HuH-7 (cell line): ENCODE measurements at regions not wholly inside any gene's neighbourhood (a gene's known extent, or its start where the extent isn't known, plus 50 kb on each side); places are given as distances from the start of the nearest gene placed in this dataset.

ENCODE experiments used
- DNase-seq: peaks from one replicate; pipeline ENCODE4 v3.0.0; 2011; ENCODE audit warnings: low spot score

DNA sequence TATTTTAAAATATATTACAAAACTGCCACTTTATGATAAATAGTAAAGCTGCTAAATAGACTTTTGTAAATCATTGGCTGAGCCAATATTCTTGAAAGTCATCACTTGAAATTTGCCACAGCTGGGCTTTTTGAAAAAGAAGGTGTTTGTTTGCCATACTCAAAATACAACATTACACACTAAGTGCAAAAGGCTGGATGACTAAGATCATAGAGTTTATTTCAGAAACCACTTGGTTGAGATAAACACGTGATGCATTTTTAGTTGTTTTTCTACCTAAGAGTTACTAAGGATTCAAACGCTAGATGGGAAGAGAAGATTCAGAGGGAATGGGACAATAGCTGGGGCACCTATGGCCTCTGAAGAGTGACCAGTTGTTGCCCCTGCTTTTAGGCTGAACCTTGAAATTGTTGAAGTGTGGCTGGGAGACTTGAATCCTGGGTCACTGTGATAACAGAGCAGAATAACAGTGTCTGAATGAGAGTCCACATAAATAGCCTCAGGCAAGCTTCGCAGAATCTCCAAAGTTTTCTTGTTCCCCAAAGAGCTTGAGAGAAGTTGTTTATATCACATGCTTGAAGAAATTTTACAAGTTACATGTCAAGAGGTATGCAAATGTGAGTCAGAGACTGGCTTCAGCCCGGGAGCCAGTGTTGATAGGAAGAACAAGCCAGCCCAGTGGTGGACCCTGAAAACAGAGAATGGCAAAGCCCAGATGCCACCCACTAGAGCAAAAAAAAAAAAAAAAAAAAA lies 409.8 kb downstream of the GPD2 start:
- DNase-seq = no peak

DNA sequence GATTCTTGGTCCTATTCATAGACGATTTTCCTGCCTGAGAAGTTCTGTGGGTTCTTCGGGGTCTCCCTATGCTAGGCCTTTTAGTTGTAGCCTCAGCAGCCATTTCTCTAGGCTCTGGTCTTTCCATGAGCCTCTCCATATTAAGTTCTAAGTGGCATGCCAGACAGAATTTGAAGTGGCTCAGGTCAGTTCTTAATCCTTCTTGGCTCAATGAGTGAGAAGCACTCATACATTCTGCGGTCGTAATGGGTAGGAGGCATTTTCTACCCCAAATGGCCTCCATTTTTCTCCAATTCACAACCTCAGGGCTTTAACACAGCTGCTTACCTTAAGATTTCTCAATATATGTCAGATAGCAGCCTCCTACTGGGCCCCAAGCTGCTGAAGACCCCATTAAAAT lies 405.3 kb upstream of the GALNT5 start:
- DNase-seq = no peak

DNA sequence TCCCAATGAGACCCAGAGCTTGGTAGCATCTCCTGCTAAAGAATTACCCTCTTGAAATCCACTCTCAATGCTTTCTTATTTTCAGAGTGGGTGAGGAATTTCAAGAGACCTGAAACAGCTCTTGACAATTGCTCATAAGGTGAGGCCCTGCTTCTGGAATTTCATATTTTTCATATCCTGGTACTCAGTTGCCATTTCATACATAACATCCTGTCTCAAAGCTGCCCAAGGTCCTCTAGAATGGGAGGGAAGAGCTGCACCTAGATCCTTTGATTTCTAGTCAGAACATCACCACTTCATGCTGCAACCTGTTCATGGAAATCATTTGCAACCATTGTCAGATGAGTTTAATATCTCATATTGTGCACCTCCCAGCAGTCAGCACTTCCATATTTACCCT lies 404.8 kb upstream of the GALNT5 start:
- no peak for DNase-seq

DNA sequence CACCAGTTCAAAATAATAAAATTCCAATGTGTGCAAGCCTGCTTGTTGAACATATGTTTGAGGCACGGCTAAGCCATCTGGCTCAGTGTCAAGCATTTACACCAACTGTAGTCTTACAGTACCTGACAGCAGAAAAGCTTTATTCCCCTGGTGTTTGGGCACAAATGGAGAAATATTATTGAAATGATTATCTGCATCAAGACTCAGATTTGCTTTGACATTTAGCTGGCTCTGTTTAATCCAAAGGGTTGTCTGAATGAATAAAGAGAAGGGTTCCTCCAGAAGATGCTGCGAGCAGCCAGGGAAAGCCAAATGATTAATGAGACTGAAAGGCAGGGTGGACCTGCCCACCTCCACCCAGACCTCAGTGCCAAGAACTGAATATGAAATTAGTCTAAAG lies 393.2 kb upstream of the GALNT5 start:
- DNase-seq = no peak

DNA sequence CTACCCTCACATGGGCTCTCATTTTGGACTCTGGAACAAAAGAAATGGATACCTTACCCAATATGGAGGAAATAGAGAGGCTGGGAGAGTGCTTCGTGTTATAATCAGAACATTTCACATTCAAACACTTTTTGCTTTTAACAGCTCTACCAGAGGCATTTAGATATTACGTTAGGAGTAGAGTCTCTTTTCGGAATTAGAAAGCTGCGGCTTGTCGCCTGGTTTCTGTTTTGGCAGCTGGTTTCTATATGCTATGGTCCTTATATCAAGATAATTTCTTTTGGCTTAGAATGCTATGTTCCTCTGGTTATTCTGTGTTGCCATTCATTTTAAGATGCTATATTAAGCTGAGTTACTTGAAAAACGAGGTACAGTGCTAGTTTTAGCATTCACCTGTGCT lies 392.8 kb upstream of the GALNT5 start:
- DNase-seq = no peak

DNA sequence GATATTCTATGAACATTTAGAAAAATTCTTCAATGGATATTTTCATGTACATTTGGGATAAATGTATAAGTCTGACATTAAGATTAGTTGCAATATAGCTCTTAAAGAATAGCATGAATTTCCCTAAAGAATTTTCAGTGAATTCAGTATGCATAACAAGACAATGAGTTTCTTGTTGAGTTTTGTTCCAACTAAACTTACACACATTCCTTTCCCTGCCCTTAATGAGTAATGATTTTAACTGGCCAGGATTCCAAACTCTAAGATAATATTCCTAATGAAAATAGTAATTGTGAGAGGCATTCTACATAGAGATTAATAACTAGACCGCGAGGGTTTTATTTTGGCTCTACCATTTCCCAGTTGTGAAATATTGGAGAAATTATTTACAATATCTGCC lies 390.3 kb upstream of the GALNT5 start:
- DNase-seq = no peak

DNA sequence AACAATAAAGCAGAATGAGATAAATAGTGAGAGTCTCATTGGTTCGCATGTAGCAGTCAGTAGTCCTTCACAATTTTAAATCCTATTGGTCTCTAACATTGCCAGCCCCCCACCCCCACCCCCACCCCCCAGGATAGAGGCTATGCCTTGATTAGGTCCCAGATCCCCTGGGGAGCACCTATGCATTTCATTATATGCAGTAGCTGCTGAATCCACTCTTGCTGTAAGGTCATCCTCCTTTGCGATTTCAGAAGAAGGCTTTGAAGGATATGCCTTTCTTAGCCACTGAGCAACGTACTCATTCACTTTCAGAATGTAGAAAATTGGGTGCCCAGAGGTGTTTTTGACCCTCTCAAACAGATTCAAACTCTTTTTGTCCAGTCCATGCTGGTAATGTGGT lies 382.8 kb upstream of the GALNT5 start:
- DNase-seq = no peak

DNA sequence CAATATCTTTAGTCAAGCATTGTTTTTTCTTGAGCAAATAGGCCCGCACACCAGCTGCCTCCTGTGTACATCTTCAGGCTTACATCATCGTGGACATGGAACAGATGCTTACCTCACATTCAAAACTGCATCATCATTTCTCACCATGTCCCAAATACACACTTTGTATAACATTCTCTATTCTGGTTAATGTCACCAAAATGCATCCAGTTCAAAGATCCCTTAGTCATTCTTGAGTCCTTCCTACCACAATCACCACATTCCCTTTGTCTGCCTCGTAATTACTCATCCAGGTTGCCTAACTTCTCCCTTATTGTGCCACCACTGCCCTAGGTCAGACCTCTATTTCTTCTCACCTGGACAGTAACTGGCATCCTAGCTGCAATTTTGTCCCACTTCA lies 373.7 kb upstream of the GALNT5 start:
- DNase-seq = no peak

DNA sequence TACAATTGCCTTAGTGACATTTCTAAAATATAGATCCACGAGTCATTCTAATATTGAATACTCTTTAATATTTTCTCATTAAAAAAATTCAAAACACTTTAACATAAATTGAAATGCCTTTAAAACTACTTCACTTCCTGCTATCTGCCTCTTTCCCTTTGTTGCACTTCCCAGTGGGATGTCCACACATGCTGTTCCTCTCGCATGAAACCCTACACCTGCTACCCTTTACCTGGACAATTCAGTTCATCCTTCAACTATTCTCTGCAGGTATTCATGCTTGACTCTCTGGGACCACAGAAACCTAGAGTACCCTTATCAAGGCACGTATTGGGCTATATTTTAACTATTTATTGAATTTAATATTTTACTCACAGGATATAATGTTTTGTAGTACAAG lies 373.3 kb upstream of the GALNT5 start:
- no peak for DNase-seq

DNA sequence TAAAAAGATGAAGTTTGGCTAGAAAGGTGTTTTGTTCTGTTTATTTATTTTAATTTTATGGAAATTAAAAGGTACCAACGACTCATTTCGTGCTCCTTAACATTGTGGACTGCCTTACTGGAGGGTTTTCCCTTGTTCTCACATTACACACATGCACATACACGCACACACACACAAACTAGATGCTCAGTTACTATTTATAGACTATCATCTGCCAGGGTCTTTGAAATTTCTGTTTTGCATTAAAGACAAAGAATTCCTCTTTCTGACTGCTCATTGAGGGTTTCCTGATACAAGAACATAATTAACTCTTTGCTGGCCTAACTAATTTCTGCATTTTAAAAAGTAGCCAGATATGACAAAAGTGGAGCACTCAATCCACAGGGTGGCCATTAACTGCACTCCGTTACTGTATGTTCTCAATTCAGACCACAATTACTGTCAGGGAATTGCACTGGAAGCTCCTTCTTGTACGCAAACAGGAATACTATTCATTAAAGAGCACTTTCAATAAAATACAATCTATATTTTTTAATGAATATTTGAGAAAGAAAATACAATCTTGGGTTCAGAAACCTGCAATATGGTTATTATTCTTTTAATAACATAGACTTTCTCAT lies 366.9 kb upstream of the GALNT5 start:
- DNase-seq = no peak

DNA sequence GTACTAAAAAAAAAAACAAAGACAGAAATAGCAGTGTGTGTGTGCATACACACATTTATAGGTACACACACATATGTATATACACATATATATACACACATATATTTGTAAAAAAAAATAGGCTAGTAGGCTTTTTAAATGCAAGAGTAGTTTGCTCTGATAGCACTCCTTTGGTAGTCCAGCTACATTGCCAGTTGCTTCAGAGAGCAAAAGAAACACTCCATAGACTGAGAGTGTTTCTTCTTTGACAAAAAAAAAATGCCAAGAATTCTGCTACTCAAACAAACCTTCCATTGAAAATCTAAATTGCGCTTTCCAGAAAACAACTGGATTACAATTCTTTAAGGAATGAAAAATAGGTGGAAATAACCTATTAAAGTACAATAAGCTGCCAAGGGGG lies 365.9 kb upstream of the GALNT5 start:
- DNase-seq = no peak

DNA sequence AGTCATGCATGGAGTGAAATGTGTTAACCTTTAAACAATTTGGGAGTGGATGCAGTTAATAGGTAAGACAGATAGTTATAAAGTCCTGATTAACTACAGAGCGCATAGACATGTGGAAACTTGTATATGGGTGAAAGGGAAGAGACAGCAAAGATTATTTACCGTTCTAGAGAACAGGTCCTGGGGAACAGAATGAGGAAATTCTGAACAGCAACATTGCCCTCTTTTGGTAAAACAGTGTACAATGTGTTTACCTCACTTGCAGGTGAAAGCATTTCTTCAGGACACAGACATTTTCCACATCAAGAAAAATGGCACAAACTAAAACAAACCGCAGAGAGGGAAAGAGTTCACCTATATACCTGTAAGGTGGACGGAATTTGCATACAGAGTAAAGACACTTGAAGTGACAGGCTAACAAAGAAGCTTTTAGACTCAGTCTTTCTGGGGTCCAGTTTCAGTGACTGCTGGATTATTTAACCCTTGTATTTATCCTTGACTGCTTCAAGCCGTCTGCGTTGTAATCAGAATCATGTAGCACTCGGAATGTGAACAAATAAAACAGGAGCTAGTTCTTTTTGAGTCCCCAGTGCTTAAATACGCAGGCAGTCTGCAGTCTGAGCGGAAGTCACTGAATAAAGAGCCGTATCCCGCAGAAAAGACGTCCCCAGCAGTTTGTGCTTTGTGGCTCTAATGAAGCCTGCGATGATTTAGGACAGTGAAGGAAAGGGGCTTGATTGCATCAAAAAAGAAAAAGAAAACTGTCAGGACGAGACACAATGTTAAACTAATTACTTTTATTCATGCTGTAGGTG lies 364.8 kb upstream of the GALNT5 start:
- DNase-seq = peak; percentile 10

DNA sequence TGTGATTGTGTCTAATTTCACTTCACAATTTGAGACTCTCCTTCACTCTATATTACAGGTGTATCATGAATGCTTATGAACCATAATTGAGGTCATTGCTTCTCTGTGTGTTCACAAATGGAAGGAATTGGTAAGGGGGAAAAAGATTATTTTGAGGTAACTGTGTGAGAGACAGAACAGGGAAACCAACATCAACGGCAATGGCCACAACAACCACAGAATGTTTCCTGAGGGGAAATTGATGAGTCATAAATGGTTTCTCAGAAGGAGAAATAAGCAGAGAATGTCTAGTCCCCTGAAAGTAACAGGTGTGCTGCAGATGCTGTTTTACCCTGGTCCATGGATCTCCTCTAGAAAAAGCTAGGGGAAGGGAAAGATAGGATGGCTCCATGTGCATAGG lies 361.2 kb upstream of the GALNT5 start:
- no peak for DNase-seq

DNA sequence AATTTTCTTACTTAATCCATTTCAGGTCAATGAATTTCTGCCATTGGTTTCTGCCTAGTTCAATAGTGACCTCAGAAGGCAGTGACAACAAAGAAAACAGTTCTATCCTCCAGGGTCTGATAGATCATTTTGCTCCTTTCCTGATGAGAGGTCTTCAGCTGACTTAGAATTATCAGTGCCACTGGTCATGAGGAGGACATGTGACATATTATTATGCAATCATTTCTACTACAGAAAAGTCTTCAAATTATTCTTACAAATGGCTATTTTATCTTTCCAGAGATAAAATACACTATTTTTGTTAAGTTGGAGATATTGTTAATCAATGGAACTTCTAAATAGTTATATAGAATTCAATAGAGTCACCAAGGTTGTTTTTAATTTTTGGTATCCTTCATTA lies 360.0 kb upstream of the GALNT5 start:
- DNase-seq = no peak

DNA sequence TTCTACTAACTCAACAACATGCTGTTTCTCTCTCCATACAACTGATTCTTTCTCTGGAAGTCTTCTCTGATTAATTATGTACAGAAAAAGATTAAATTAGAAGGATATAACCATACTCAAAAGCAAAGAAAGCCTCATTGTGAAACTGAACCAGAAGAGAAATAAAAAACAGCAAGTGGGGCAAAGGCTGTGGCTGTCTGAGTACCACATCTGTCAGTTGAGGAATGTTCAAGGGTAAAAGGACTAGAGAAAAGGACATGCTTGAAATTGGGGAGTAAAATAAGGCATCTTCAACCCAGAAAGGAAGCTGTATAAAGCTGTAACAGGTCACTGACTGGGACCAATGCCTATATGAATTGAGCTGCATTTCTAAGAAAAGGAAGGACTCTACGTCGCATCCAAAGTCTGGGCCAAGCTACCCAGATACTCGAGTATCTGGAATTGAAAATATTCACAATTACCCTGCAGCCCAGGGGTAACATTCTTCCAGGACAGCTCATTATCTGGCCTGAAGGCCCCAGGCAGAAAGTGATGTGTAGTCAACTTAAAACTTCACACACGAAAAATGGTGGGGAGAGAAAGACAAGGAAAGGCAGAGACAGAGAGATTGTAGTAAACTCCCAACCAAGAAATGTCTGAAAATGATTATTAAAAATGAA lies 356.0 kb upstream of the GALNT5 start:
- no peak for DNase-seq

DNA sequence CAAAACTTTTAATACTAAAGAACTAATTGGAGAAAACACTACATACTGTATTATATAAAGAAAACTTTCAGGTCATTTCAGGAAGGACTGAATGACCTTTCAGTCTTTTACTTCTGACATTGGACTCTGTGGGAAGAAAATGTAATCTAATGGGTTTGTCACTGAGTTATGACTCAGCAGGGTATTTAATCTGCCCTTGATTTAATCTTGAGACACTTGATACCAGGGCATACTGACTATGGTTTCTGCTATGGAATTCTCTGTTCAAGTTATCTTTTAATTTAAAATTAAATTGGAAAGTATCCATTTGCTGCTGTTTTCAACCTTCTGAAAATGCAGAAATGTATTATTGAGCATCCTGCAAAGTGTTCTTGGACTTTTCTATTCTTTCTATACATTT lies 354.2 kb upstream of the GALNT5 start:
- no peak for DNase-seq

DNA sequence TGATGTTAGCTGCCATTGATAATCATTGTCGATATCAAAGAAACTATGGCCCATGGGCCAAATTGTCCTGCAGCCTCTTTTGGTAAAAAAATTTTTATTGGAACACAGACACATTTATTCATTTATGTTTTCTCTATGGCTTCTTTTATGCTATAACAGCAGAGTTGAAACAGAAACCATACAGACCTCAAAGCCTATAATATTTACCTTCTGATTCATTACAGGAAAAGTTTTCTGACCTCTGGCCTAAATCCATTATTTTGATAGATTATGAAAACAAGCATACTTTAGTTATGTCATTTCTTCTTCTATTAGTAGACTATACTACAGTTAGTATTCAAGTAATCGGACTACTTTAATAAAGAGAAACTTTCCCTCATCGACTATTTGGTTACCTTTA lies 349.7 kb upstream of the GALNT5 start:
- DNase-seq = no peak

DNA sequence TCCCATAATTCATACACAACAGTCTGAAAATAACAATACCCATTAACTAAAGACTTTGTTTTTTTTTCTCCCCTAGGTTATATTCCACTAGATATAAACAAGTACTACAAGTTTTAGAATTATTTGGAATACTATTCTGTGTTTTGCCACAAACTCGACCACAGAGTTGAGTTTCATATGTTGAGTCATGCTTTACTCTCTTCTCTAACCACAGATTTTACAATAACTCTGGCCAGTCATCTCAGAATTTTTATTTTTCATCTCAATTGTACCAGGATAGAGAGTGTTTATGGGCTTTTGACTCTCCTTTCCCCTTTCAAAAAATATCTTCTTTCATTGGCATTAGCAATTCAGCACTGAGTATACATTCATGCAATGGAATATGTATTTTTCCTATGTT lies 348.7 kb upstream of the GALNT5 start:
- DNase-seq = no peak

DNA sequence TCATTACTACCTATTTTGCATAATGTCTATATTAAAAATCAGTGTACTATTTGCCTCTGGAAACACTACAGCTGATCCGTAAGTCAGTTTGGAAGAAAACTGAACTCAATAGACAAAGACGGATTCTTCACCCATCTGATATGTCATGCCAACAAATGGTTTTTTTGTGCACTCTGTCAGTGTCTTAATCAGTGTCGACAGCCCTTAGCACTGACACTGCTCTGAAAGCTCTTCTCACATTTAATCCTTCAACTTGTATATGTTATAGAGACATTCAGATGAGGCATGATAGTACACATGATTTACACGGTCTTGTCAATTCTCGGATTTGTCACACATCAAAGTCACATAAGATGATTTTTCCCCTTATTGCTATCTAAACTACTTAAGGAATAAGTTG lies 347.5 kb upstream of the GALNT5 start:
- DNase-seq = no peak

DNA sequence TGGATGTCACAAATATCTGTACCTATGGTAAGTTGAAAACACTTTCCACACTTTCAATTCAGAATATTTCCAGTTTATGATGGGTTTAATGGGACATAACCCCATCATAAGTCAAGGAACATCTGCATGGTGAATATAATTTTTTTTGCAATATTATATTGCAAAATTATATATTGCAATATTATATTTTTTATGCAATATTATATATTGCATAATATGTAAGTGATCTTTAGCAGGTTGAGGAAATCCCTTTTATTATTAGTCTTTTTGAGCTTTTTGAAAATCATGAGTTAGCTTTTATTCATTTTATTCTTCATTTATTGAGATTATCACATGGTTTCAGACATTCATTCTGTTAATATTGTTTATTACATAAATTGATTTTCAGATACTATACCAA lies 342.2 kb upstream of the GALNT5 start:
- DNase-seq = no peak

DNA sequence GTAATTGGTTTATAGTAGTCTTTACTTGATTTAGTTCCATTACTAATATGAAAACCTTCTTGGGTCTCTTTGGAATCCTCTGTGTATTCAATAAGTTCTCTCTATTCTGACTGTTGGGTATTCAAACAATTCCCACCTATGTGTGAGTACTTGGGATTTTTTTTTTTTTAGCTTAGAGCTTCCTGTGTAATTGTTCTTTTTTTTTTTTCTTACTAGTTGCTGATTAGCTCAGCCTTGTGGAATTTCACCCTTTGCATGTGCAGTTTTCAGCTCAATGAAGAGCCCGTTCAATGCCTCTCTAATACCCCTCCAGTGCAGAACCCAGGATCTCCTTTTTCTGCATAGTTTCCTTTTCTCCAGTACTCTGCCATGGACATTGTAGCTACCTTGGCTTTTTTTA lies 339.1 kb upstream of the GALNT5 start:
- peak; percentile 4 for DNase-seq

DNA sequence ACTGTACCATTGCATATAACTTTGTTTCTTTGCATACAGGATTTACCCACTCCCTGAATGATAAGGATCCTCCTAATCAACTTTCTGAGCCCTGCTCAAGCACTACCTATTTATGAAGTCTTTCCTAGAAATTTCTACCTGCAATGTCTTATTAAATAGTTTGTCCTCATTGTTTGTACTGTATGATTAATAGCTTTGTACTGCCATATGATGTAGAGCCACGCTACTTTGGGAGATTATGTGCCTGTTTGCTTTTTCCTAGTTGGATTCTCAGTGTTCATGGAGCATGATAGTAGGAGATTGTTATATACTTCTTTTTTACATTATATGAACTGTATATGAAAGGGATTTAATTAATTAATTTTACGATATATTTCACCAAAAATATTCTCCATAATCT lies 327.1 kb upstream of the GALNT5 start:
- DNase-seq = no peak
